A549 (cell line): ENCODE measurements at regions not wholly inside any gene's neighbourhood (a gene's known extent, or its start where the extent isn't known, plus 50 kb on each side); places are given as distances from the start of the nearest gene placed in this dataset.
A peak's percentile ranks its signal among the peaks of the same experiment; 100 is the strongest.

Experiments used
- ATAC-seq, 2 experiments: fragments of 200-7000 bp in 1 of 2; fragments of >200 bp in 1 of 2; cut with Nextera tagmentation in 1 of 2; cut with Tn5 transposase in 1 of 2; 3 replicates each; pipeline versions ENCODE4 v1.8.0 to v1.9.1; 2018 to 2020; ENCODE audit warnings: mild to moderate bottlenecking in 1 of 2, moderate library complexity in 1 of 2
- CTCF ChIA-PET: fragments of 300-600 bp; sonication (Branson Sonifier 250); formaldehyde crosslinking; extraction: SDS; loops from one replicate; lab custom pipeline; 2021; ENCODE audit warnings: antibody characterized with exemption, inconsistent platforms; lab: Yijun Ruan, JAX
- POLR2A ChIA-PET: fragments of 350-600 bp; formaldehyde crosslinking; extraction: SDS; loops from one replicate; lab custom pipeline; 2021; ENCODE audit warnings: antibody characterized with exemption, inconsistent platforms; lab: Yijun Ruan, JAX
- DNase-seq, 2 experiments: peaks; one replicate each; pipeline versions ENCODE4 v3.0.0 to v3.0.0-alpha.2; 2011 to 2016; ENCODE audit warnings: low read depth in 1 of 2, low spot score in 1 of 2
- FAIRE-seq: peaks from 2 replicates; lab custom pipeline; 2011; peaks lifted over from hg19 to GRCh38; lab: Jason Lieb, UNC
- H3K27ac ChIP-seq, 2 experiments: fragments of >200 bp; sonication (Bioruptor Twin); formaldehyde crosslinking; 3 replicates each; pipeline ENCODE4 v1.5.1; 2016 to 2017
- H3K4me1 ChIP-seq: fragments of >200 bp; sonication (Bioruptor Twin); formaldehyde crosslinking; 3 replicates; pipeline ENCODE4 v1.6.1; 2016
- H3K4me2 ChIP-seq: fragments of >200 bp; sonication (Bioruptor Twin); formaldehyde crosslinking; 3 replicates; pipeline ENCODE4 v1.6.1; 2016
- H3K4me3 ChIP-seq: fragments of >200 bp; sonication (Bioruptor Twin); formaldehyde crosslinking; 3 replicates; pipeline ENCODE4 v1.5.1; 2016
- H3K9me3 ChIP-seq: fragments of >200 bp; sonication (Bioruptor Twin); formaldehyde crosslinking; 3 replicates; pipeline ENCODE4 v1.6.1; 2016
- CBX2 ChIP-seq: fragments of 200-600 bp; sonication (generic); IDR thresholded peaks from 2 replicates; pipeline ENCODE4 v1.6.1; 2016; ENCODE audit warnings: low read depth, mild to moderate bottlenecking, borderline replicate concordance
- CBX8 ChIP-seq: fragments of 200-600 bp; sonication (generic); IDR thresholded peaks from 2 replicates; pipeline ENCODE4 v1.6.1; 2016
- CEBPB ChIP-seq, 2 experiments: fragments of >200 bp in 1 of 2; sonication (Bioruptor Twin) in 1 of 2; formaldehyde crosslinking in 1 of 2; IDR thresholded peaks; 2 replicates each; pipeline ENCODE4 v1.6.1; 2012 to 2016
- CHD2 ChIP-seq: fragments of 150-350 bp; IDR thresholded peaks from 2 replicates; pipeline ENCODE4 v1.6.1; 2014; ENCODE audit warnings: low read length; ENCODE audit not compliant: partially characterized antibody
- CHD4 ChIP-seq: fragments of 200-600 bp; sonication (generic); IDR thresholded peaks from 2 replicates; pipeline ENCODE4 v1.6.1; 2016; ENCODE audit warnings: antibody characterized with exemption, mild to moderate bottlenecking, borderline replicate concordance
- EHF ChIP-seq: fragments of 250-450 bp; sonication (Bioruptor Pico); IDR thresholded peaks from 2 replicates; pipeline ENCODE4 v1.5.0; 2020; ENCODE audit warnings: mild to moderate bottlenecking
- EP300 ChIP-seq, 2 experiments: fragments of >200 bp; sonication (Bioruptor Twin); formaldehyde crosslinking; IDR thresholded peaks; 2 replicates in 1 of 2; 3 replicates in 1 of 2; pipeline ENCODE4 v1.6.1; 2016 to 2017
- ESRRA ChIP-seq: fragments of 150-350 bp; IDR thresholded peaks from 2 replicates; pipeline ENCODE4 v1.6.1; 2014; ENCODE audit warnings: mild to moderate bottlenecking, low read length, borderline replicate concordance
- FOSB ChIP-seq: fragments of 250-450 bp; sonication (Bioruptor Pico); IDR thresholded peaks from 2 replicates; pipeline ENCODE4 v1.5.0; 2020; ENCODE audit warnings: mild to moderate bottlenecking, moderate library complexity
- FOXS1 ChIP-seq: fragments of 250-450 bp; sonication (Bioruptor Pico); IDR thresholded peaks from 2 replicates; pipeline ENCODE4 v1.5.0; 2020; ENCODE audit warnings: mild to moderate bottlenecking, moderate library complexity
- GATA3 ChIP-seq: IDR thresholded peaks from 2 replicates; pipeline ENCODE4 v1.6.1; 2012; ENCODE audit warnings: borderline replicate concordance
- HDAC2 ChIP-seq: fragments of 200-600 bp; sonication (generic); IDR thresholded peaks from 2 replicates; pipeline ENCODE4 v1.6.1; 2016
- HEYL ChIP-seq: fragments of 250-450 bp; sonication (Bioruptor Pico); IDR thresholded peaks from 2 replicates; pipeline ENCODE4 v1.8.0; 2021; ENCODE audit warnings: mild to moderate bottlenecking, moderate library complexity
- HMGXB4 ChIP-seq: fragments of 250-450 bp; sonication (Bioruptor Pico); IDR thresholded peaks from 2 replicates; pipeline ENCODE4 v1.5.0; 2021; ENCODE audit warnings: mild to moderate bottlenecking, moderate library complexity, borderline replicate concordance
- HOXA7 ChIP-seq: fragments of 250-450 bp; sonication (Bioruptor Pico); IDR thresholded peaks from 2 replicates; pipeline ENCODE4 v1.5.0; 2020; ENCODE audit warnings: mild to moderate bottlenecking, moderate library complexity
- HOXB5 ChIP-seq: fragments of 250-450 bp; sonication (Bioruptor Pico); IDR thresholded peaks from 2 replicates; pipeline ENCODE4 v1.5.0; 2020; ENCODE audit warnings: mild to moderate bottlenecking, moderate library complexity
- JUN ChIP-seq, 2 experiments: fragments of >200 bp; sonication (Bioruptor Twin); formaldehyde crosslinking; IDR thresholded peaks; 2 replicates in 1 of 2; 3 replicates in 1 of 2; pipeline ENCODE4 v1.6.1; 2016 to 2017
- MYC ChIP-seq: IDR thresholded peaks from 2 replicates; pipeline ENCODE4 v1.6.1; 2012; ENCODE audit warnings: mild to moderate bottlenecking, inconsistent platforms, low read length, improper control_type of control experiment, borderline replicate concordance
- NPAS2 ChIP-seq: fragments of 250-450 bp; sonication (Bioruptor Pico); IDR thresholded peaks from 2 replicates; pipeline ENCODE4 v1.8.0; 2022; ENCODE audit warnings: mild to moderate bottlenecking, moderate library complexity, borderline replicate concordance
- NR3C1 ChIP-seq: fragments of >200 bp; sonication (Bioruptor Twin); formaldehyde crosslinking; IDR thresholded peaks from 3 replicates; pipeline ENCODE4 v1.6.1; 2017
- PHF8 ChIP-seq: fragments of 200-600 bp; sonication (generic); IDR thresholded peaks from 2 replicates; pipeline ENCODE4 v1.6.1; 2016; ENCODE audit warnings: low read depth, mild to moderate bottlenecking, antibody characterized with exemption, moderate library complexity, borderline replicate concordance
- POLR2A ChIP-seq: IDR thresholded peaks from 2 replicates; pipeline ENCODE4 v1.6.1; 2012; ENCODE audit warnings: mild to moderate bottlenecking, low read length
- RCOR1 ChIP-seq: fragments of 150-350 bp; IDR thresholded peaks from 2 replicates; pipeline ENCODE4 v1.6.1; 2014; ENCODE audit warnings: antibody characterized with exemption, low read length, low read depth
- REST ChIP-seq: fragments of 200-600 bp; sonication (generic); IDR thresholded peaks from 2 replicates; pipeline ENCODE4 v1.6.1; 2016; ENCODE audit warnings: antibody characterized with exemption, mild to moderate bottlenecking, moderate library complexity
- SMC3 ChIP-seq: fragments of >200 bp; sonication (Bioruptor Twin); formaldehyde crosslinking; IDR thresholded peaks from 3 replicates; pipeline ENCODE4 v1.6.1; 2018; ENCODE audit warnings: inconsistent platforms
- SREBF2 ChIP-seq: fragments of 450-650 bp; IDR thresholded peaks from 2 replicates; pipeline ENCODE4 v1.6.1; 2014; ENCODE audit warnings: mild to moderate bottlenecking, moderate library complexity
- TFCP2L1 ChIP-seq: fragments of 250-450 bp; sonication (Bioruptor Pico); IDR thresholded peaks from 2 replicates; pipeline ENCODE4 v1.5.0; 2021; ENCODE audit warnings: mild to moderate bottlenecking
- USF2 ChIP-seq: fragments of 450-650 bp; IDR thresholded peaks from 2 replicates; pipeline ENCODE4 v1.6.1; 2014; ENCODE audit warnings: antibody characterized with exemption
- ZC3H11A ChIP-seq: fragments of 450-650 bp; IDR thresholded peaks from 2 replicates; pipeline ENCODE4 v1.6.1; 2014; ENCODE audit warnings: antibody characterized with exemption, mild to moderate bottlenecking
- ZFP36 ChIP-seq: fragments of 450-650 bp; IDR thresholded peaks from 2 replicates; pipeline ENCODE4 v1.6.1; 2014; ENCODE audit warnings: borderline replicate concordance; ENCODE audit not compliant: partially characterized antibody
- ZSCAN20 ChIP-seq: fragments of 250-450 bp; sonication (Bioruptor Pico); IDR thresholded peaks from 2 replicates; pipeline ENCODE4 v1.8.0; 2022; ENCODE audit warnings: mild to moderate bottlenecking, moderate library complexity
- WGBS: methylation state at CpG from one replicate; pipeline ENCODE4 v1.1.6; 2017; ENCODE audit errors: missing lambda C conversion rate; 5-methylcytosine and 5-hydroxymethylcytosine counted together

- no peaks in the 10 kb centered on the region for H3K9me3 ChIP-seq
- CTCF ChIA-PET, result no interaction called here
- POLR2A ChIA-PET, result no interaction called here
- H3K4me2 ChIP-seq, result no peak overlapping the region
- FAIRE-seq (peak; percentile 59), DNase-seq (no peak), ATAC-seq (no peak)
- no peaks in the 10 kb centered on the region for H3K4me1 ChIP-seq
- no peak overlapping the region for H3K27ac ChIP-seq
- 56% methylated on average over 1 of the region's 1 CpG for WGBS
- no peak for TF ChIP-seq EHF (CRISPR knock-in tag)
- no peak for TF ChIP-seq SMC3
- no peak for TF ChIP-seq CBX2
- no peak for TF ChIP-seq MYC
- TF ChIP-seq ZC3H11A, result no peak
- no peak for TF ChIP-seq HEYL
- no peak for TF ChIP-seq JUN (IDR thresholded peaks at IDR 0.05)
- no peak for TF ChIP-seq HOXB5 (CRISPR knock-in tag)
- TF ChIP-seq GATA3, result no peak
- no peak for TF ChIP-seq PHF8
- no peak for TF ChIP-seq HMGXB4 (CRISPR knock-in tag)
- no peak for TF ChIP-seq ZSCAN20 (CRISPR knock-in tag)
- no peak for TF ChIP-seq CBX8
- TF ChIP-seq NR3C1, result no peak
- TF ChIP-seq ZFP36, result no peak
- TF ChIP-seq ESRRA, result no peak
- TF ChIP-seq CEBPB (IDR thresholded peaks at IDR 0.05), result no peak
- TF ChIP-seq TFCP2L1, result no peak
- no peak for TF ChIP-seq SREBF2
- TF ChIP-seq RCOR1, result no peak
- no peak overlapping the region for H3K4me3 ChIP-seq
Measured at GRCh38 chr12:87311206-87311605, 718.0 kb downstream of the C12orf50 start.

- DNase-seq, result no peak
- no peak for ATAC-seq
- no peak for FAIRE-seq
- no peak for TF ChIP-seq EP300 (IDR thresholded peaks at IDR 0.05)
- no peak for TF ChIP-seq USF2
- TF ChIP-seq ZC3H11A, result no peak
- TF ChIP-seq POLR2A, result no peak
- no peak for TF ChIP-seq CHD4
- TF ChIP-seq FOXS1 (CRISPR knock-in tag), result no peak
- no peak for TF ChIP-seq SREBF2
- no peak for TF ChIP-seq CHD2
- H3K9me3 ChIP-seq, result no peaks in the 10 kb centered on the region
- H3K27ac ChIP-seq, result no peak overlapping the region
- no peaks in the 10 kb centered on the region for H3K4me1 ChIP-seq
- WGBS, result 91% methylated on average over 1 of the region's 1 CpG
- no peak overlapping the region for H3K4me3 ChIP-seq
- ChIA-PET POLR2A (no interaction called here), CTCF (no interaction called here)
- no peak overlapping the region for H3K4me2 ChIP-seq
Measured at GRCh38 chr12:87310126-87310525, 719.1 kb downstream of the C12orf50 start.

- no peak overlapping the region for H3K4me3 ChIP-seq
- H3K4me1 ChIP-seq, result no peaks in the 10 kb centered on the region
- ChIA-PET POLR2A (no interaction called here), CTCF (no interaction called here)
- no peak overlapping the region for H3K27ac ChIP-seq
- ATAC-seq (no peak), DNase-seq (no peak), FAIRE-seq (no peak)
- no peaks in the 10 kb centered on the region for H3K9me3 ChIP-seq
- H3K4me2 ChIP-seq, result no peak overlapping the region
- TF ChIP-seq GATA3 (no peak), HDAC2 (no peak), FOSB (CRISPR knock-in tag) (no peak), CHD4 (no peak), SREBF2 (no peak), NPAS2 (CRISPR knock-in tag) (no peak), HOXA7 (CRISPR knock-in tag) (no peak), ZFP36 (no peak), REST (no peak)
Measured at GRCh38 chr12:87305481-87305880, 723.7 kb downstream of the C12orf50 start.
